Effector memory CD4-positive, alpha-beta T cell (primary cell): ENCODE measurements at regions not wholly inside any gene's neighbourhood (a gene's known extent, or its start where the extent isn't known, plus 50 kb on each side); places are given as distances from the start of the nearest gene placed in this dataset.

Source experiments
- DNase-seq, 3 donors: peaks; one replicate each; pipeline ENCODE4 v3.0.0-alpha.2; 2020
- H3K27ac ChIP-seq: 2 replicates; pipeline ENCODE4 v1.7.0; 2013; ENCODE audit warnings: mild to moderate bottlenecking, low read length, moderate library complexity; ENCODE audit not compliant: insufficient read depth, poor library complexity, severe bottlenecking
- H3K27me3 ChIP-seq: replicated peaks from 2 replicates; pipeline ENCODE4 v1.7.0; 2013; ENCODE audit warnings: mild to moderate bottlenecking, low read length; ENCODE audit not compliant: insufficient read depth, control insufficient read depth, poor library complexity, severe bottlenecking
- H3K36me3 ChIP-seq: 2 replicates; pipeline ENCODE4 v1.7.0; 2013; ENCODE audit warnings: mild to moderate bottlenecking, low read length, moderate library complexity; ENCODE audit not compliant: control insufficient read depth, insufficient read depth
- H3K4me1 ChIP-seq: 2 replicates; pipeline ENCODE4 v1.7.0; 2013; ENCODE audit warnings: low read length, mild to moderate bottlenecking; ENCODE audit not compliant: control insufficient read depth, insufficient read depth, poor library complexity, severe bottlenecking
- H3K4me3 ChIP-seq: 2 replicates; pipeline ENCODE4 v1.7.0; 2013; ENCODE audit warnings: low read length, low read depth, mild to moderate bottlenecking; ENCODE audit not compliant: insufficient read depth, poor library complexity, severe bottlenecking
- H3K9me3 ChIP-seq: 2 replicates; pipeline ENCODE4 v1.7.0; 2013; ENCODE audit warnings: mild to moderate bottlenecking, low read length, moderate library complexity; ENCODE audit not compliant: control insufficient read depth

DNA sequence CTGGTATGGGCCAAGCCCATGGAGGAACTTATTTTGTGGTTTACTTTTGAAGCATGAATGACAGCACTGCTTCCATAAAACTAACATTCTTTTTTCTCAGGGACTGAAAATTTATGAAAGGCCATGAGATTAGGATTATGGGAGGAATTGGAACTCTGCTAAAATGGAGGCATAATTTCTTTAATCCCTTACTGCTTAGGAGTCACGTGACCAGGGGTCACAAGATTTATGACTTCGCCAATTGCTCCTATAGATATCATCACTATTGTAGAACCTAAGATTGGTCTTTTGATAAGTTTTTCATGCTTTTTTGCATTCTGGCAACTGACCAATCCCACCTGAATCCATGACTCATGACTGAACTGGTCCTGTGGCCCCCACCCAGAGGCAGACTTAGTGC, 495.7 kb upstream of the VRK2 start:
- H3K27ac ChIP-seq = no peak overlapping the region
- H3K36me3 ChIP-seq = no peaks in the 10 kb centered on the region
- H3K27me3 ChIP-seq = no peaks in the 10 kb centered on the region
- no peaks in the 10 kb centered on the region for H3K4me1 ChIP-seq
- H3K9me3 ChIP-seq = no peaks in the 10 kb centered on the region
- no peak overlapping the region for H3K4me3 ChIP-seq
- DNase-seq = no peak

DNA sequence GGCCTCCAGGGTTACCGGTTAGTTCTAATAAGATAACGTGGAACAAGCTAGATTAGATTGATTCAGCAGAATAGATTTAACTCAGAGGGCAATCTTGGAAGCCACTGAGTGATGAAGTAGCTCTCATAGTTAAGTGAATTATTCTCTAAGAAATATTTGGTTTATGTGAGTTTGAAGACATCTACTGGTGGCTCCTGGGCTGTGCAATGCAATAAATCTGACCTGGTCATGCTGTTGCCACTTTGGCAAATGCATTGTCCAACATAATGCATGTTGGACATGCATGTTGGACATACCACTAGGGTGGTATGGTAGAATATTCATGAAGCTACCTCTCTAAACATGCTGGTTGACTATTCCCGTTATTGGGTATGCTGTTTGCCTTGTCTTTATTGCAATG, 493.7 kb upstream of the VRK2 start:
- DNase-seq = no peak
- no peaks in the 10 kb centered on the region for H3K36me3 ChIP-seq
- H3K9me3 ChIP-seq = no peaks in the 10 kb centered on the region
- H3K4me3 ChIP-seq = no peak overlapping the region
- no peaks in the 10 kb centered on the region for H3K27me3 ChIP-seq
- H3K27ac ChIP-seq = no peak overlapping the region
- H3K4me1 ChIP-seq = no peaks in the 10 kb centered on the region

DNA sequence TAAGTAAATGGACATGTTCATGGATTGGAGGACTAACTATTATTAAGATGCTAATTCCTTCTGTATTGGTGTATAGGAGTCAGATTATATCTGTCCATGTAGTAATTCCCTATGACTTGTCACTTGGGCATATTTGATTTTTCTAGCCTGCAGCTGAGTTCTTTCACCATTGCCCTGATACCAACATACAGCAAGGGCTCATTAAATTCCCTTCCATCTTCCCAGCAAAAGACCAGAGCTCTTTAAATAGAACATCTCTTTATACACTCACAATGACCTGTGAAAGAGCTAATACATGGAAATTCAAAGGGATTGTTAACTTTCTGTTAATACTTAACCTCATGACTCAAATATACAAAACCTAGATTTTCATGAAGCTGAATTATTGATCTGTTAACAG, 492.3 kb upstream of the VRK2 start:
- Histone ChIP-seq H3K27me3 (no peaks in the 10 kb centered on the region), H3K27ac (no peak overlapping the region), H3K4me1 (no peaks in the 10 kb centered on the region), H3K4me3 (no peak overlapping the region), H3K36me3 (no peaks in the 10 kb centered on the region), H3K9me3 (no peaks in the 10 kb centered on the region)
- no peak for DNase-seq

DNA sequence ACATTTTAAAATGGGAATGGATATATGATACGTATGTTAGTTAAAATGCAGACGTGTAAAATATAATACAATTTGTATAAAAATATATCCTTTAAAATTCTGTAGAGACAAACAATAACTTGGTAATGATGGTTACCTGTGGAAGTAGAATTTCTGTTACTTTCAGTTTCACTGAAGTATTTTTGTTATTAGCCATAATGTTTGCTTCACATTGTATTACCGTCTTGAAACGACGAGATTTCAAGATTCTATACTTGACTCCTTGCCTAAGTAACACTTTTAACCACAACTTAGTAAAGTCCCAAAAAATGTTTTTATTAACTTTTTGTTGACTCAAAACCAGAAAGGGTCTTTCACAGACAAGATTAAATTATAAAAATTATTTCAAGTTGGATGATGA, 488.3 kb upstream of the VRK2 start:
- DNase-seq = no peak
- H3K36me3 ChIP-seq = no peaks in the 10 kb centered on the region

DNA sequence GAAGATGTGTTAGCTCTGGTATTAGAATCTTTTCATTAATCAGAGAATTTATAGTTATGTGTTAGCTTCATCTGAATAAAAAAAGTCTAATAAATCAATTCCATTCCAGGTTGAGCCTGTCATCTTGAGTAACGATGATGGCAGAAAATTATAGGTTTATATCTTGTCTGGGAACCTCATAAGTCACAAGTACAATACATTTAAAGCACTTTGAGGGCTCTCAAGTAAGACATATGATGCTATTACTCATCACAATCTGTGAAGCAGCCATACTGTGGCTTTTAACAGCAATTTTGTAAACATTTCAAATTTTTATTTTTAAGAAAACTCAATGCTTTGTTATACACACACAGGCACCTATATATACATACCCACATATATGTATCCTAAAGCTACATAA, 484.1 kb upstream of the VRK2 start:
- no peak for DNase-seq
- Histone ChIP-seq H3K4me1 (no peaks in the 10 kb centered on the region), H3K27ac (no peak overlapping the region), H3K9me3 (no peaks in the 10 kb centered on the region), H3K27me3 (no peaks in the 10 kb centered on the region), H3K4me3 (no peak overlapping the region), H3K36me3 (no peaks in the 10 kb centered on the region)

More for the DNA sequence above, 488.3 kb upstream of the VRK2 start:
- Histone ChIP-seq H3K27me3 (no peaks in the 10 kb centered on the region), H3K4me3 (no peak overlapping the region), H3K27ac (no peak overlapping the region), H3K4me1 (no peaks in the 10 kb centered on the region), H3K9me3 (no peaks in the 10 kb centered on the region)

DNA sequence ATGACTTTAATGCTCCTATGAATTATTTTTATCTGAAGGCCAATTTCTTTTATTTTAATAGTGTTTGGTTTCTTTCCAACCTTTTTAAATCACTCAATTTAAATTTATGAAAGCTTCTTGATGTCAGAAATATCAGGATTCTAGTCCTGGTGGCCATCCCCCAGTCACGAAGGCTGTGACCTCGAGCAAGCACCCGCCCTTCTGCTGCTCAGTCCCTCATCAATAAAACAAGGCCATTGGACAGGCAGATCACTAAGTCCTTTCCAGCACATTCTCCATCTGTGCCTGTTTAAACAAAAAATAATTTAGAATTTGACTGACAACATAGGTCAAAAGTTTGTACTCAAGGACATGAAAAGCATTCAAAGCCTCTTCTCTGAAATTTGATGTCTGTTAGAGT, 483.6 kb upstream of the VRK2 start:
- Histone ChIP-seq H3K27ac (no peak overlapping the region), H3K4me3 (no peak overlapping the region), H3K4me1 (no peaks in the 10 kb centered on the region), H3K9me3 (no peaks in the 10 kb centered on the region), H3K36me3 (no peaks in the 10 kb centered on the region), H3K27me3 (no peaks in the 10 kb centered on the region)
- DNase-seq = no peak

DNA sequence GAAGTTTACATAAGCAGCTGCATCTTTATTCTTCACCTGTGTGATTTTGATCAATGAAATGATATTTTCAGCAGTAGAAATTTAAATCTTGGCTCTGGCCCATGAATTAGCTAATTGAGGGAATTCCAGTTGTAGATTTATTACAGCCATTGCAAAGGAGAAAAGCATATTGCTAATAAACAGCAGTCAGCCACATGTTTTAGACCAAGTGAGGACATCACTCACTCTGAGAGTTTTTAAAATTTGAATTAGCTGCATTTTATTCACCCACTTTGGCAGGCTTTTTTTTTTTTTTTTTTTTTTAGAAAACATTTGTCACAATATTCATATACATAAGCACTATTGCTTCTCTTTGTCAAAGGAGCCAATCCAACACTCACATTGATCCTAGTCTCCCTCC, 479.4 kb upstream of the VRK2 start:
- H3K9me3 ChIP-seq = no peaks in the 10 kb centered on the region
- H3K27ac ChIP-seq = no peak overlapping the region
- no peaks in the 10 kb centered on the region for H3K36me3 ChIP-seq
- no peak overlapping the region for H3K4me3 ChIP-seq
- H3K27me3 ChIP-seq = no peaks in the 10 kb centered on the region
- H3K4me1 ChIP-seq = no peaks in the 10 kb centered on the region
- no peak for DNase-seq

DNA sequence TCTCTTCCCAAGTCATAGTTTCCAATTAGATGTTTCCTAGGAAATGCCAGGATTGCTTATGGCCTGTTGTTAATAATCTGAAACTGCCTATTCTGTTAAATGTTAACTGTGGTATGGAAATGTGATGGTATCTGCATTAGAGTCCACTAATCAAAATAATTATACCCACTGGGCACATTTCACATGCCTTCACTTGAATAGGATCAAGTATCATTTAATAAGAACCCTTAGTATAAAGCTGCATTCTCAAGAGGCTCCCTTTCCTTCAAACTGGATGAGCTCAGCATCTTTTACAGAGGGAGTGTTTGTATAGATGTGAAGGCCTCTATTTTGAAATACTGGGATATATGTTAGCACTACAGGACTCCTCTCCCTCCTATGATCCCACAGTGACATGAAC, 477.2 kb upstream of the VRK2 start:
- Histone ChIP-seq H3K27me3 (no peaks in the 10 kb centered on the region), H3K36me3 (no peaks in the 10 kb centered on the region), H3K27ac (no peak overlapping the region), H3K4me1 (no peaks in the 10 kb centered on the region), H3K4me3 (no peak overlapping the region), H3K9me3 (no peaks in the 10 kb centered on the region)
- DNase-seq = no peak

DNA sequence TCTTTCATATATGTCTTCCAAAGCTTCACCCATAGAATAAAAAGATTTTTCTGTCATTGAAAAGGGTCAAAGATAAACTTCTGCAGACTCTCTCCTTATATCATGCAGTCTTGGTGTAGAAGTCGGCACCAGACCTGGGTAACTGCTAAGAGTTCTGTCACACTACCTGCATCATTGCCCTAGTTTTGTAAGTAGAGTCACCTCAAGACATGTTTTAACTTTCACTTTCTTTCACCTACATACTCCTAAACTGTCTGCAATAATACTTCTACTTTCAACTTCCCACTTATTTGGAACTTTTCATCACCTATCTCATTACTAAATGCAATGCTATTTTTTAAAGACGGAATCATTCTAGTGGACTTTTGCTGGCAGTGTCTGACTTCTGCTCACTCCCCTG, 475.6 kb upstream of the VRK2 start:
- no peaks in the 10 kb centered on the region for H3K36me3 ChIP-seq
- H3K4me1 ChIP-seq = no peaks in the 10 kb centered on the region
- H3K27me3 ChIP-seq = no peaks in the 10 kb centered on the region
- H3K27ac ChIP-seq = no peak overlapping the region
- DNase-seq = no peak
- H3K9me3 ChIP-seq = peaks cover 3% of the 10 kb centered on the region
- no peak overlapping the region for H3K4me3 ChIP-seq

DNA sequence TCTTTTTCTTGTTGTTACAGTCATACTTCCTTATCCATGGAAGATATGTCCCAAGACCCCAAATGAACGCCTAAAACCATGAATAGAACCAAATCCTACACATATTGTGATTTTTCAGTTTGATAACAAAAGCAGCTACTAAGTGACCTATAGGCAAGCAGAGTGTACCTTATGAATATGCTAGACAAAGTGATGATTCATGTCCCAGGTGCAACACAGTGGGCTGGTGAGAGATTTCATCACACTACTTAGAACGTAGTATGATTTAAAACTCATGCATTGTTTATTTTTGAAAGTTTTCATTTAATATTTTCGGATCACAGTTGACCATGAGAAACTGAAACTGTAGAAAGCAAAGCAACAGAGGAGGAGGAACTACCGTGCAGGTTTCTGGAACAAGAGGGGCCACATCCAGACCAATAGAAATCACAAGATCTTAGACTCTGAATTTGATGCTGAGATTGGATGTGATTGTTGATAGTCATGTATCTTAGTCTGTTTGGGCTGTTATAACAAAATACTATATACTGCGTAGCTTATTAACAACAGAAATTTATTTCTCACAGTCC, 470.8 kb upstream of the VRK2 start:
- Histone ChIP-seq H3K27ac (no peak overlapping the region), H3K9me3 (peaks cover 3% of the 10 kb centered on the region), H3K4me3 (no peak overlapping the region), H3K4me1 (no peaks in the 10 kb centered on the region), H3K36me3 (no peaks in the 10 kb centered on the region), H3K27me3 (no peaks in the 10 kb centered on the region)
- no peak for DNase-seq

DNA sequence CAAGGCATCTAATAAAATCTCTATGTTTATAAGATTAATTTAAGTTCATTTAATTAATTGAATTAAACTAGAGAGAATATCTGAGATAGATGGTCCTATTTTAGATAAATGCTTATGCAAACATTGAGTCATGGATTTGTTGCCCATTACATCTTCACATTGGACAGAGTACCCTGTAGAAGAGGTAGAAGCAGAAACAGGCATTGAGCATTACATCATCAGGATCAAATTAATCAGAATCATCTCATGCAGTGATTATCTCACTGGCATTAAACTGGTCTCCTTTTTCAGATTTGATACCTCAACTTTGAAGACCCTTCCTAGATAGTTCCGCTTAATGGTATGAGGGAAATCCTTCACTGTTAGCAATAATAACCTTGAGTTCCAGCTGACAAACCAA, 469.6 kb upstream of the VRK2 start:
- H3K4me1 ChIP-seq = no peaks in the 10 kb centered on the region
- peaks cover 3% of the 10 kb centered on the region for H3K9me3 ChIP-seq
- no peak overlapping the region for H3K27ac ChIP-seq
- no peaks in the 10 kb centered on the region for H3K36me3 ChIP-seq
- no peak overlapping the region for H3K4me3 ChIP-seq
- H3K27me3 ChIP-seq = no peaks in the 10 kb centered on the region
- no peak for DNase-seq
